B cell (primary cell): ENCODE measurements at regions not wholly inside any gene's neighbourhood (a gene's known extent, or its start where the extent isn't known, plus 50 kb on each side); places are given as distances from the start of the nearest gene placed in this dataset.

Experiments
- ATAC-seq: fragments of 200-7000 bp; cut with Tn5 transposase; one replicate; pipeline ENCODE4 v1.10.0; 2021; ENCODE audit warnings: low read depth, mild to moderate bottlenecking, moderate number of reproducible peaks, moderate library complexity
- CTCF ChIA-PET: fragments of 350-600 bp; sonication (Branson Sonifier 250); formaldehyde crosslinking; loops from one replicate; lab custom pipeline; 2021; ENCODE audit warnings: antibody characterized with exemption, inconsistent platforms; lab: Charles Lee
- POLR2A ChIA-PET: fragments of 350-600 bp; sonication (Branson Sonifier 250); formaldehyde crosslinking; loops from one replicate; lab custom pipeline; 2021; ENCODE audit warnings: antibody characterized with exemption; lab: Charles Lee
- DNase-seq: peaks from one replicate; pipeline ENCODE4 v3.0.0; 2013
- H2AFZ ChIP-seq: 2 replicates; pipeline ENCODE4 v1.6.1; 2012; ENCODE audit warnings: mild to moderate bottlenecking, low read depth, low read length; ENCODE audit not compliant: insufficient read depth, poor library complexity, severe bottlenecking
- H3K27ac ChIP-seq, 2 donors: 1 replicate in 1 of 2; 2 replicates in 1 of 2; pipeline ENCODE4 v1.5.1; 2012 to 2013; ENCODE audit warnings: low read length in 2 of 2, mild to moderate bottlenecking in 2 of 2, moderate library complexity in 1 of 2
- H3K27me3 ChIP-seq, 4 experiments: fragments of 200-600 bp in 1 of 4; sonication (generic) in 1 of 4; replicated peaks in 1 of 4; 1 replicate in 2 of 4; 2 replicates in 2 of 4; pipeline versions ENCODE4 v1.6.1 to v1.7.0; 2013 to 2016; ENCODE audit warnings: low read length in 3 of 4, mild to moderate bottlenecking in 2 of 4, mixed read lengths in 1 of 4, moderate library complexity in 1 of 4; ENCODE audit not compliant: insufficient read depth in 4 of 4, control insufficient read depth in 3 of 4; ENCODE audit errors: control extremely low read depth in 1 of 4
- H3K36me3 ChIP-seq, 2 experiments: replicated peaks in 1 of 2; 1 replicate in 1 of 2; 2 replicates in 1 of 2; pipeline versions ENCODE4 v1.6.1 to v1.7.1; 2013; ENCODE audit warnings: low read length in 1 of 2; ENCODE audit not compliant: insufficient read depth in 2 of 2, control insufficient read depth in 1 of 2; ENCODE audit errors: control extremely low read depth in 1 of 2, extremely low read depth in 1 of 2
- H3K4me1 ChIP-seq, 2 donors: fragments of 200-600 bp in 1 of 2; sonication (generic) in 1 of 2; 1 replicate in 1 of 2; 2 replicates in 1 of 2; pipeline versions ENCODE4 v1.5.1 to v1.6.1; 2013 to 2017; ENCODE audit warnings: low read length in 2 of 2; ENCODE audit not compliant: control insufficient read depth in 2 of 2, insufficient read depth in 2 of 2
- H3K4me2 ChIP-seq: replicated peaks from 2 replicates; pipeline ENCODE3; 2012; ENCODE audit warnings: mild to moderate bottlenecking, low read depth, low read length; ENCODE audit not compliant: poor library complexity, severe bottlenecking
- H3K4me3 ChIP-seq, 5 experiments: fragments of 200-600 bp in 1 of 5; sonication (generic) in 1 of 5; 1 replicate in 3 of 5; 2 replicates in 2 of 5; pipeline versions ENCODE4 v1.5.1 to v1.7.0; 2011 to 2016; ENCODE audit warnings: low read length in 4 of 5, mild to moderate bottlenecking in 4 of 5, low read depth in 2 of 5, control low read depth in 1 of 5, moderate library complexity in 1 of 5; ENCODE audit not compliant: insufficient read depth in 1 of 5; ENCODE audit errors: control extremely low read depth in 1 of 5, extremely low read depth in 1 of 5
- H3K79me2 ChIP-seq: fragments of 200-600 bp; sonication (generic); one replicate; pipeline ENCODE4 v1.6.0; 2016; ENCODE audit warnings: low read length; ENCODE audit not compliant: control insufficient read depth, insufficient read depth
- H3K9ac ChIP-seq: fragments of 200-600 bp; sonication (generic); 2 replicates; pipeline ENCODE4 v1.6.1; 2017; ENCODE audit warnings: mild to moderate bottlenecking, low read length, moderate library complexity
- H3K9me3 ChIP-seq, 3 donors: one replicate each; pipeline versions ENCODE4 v1.6.1 to v1.7.1; 2013; ENCODE audit warnings: low read length in 2 of 3; ENCODE audit not compliant: control insufficient read depth in 2 of 3, insufficient read depth in 1 of 3; ENCODE audit errors: control extremely low read depth in 1 of 3
- H4K20me1 ChIP-seq: 2 replicates; pipeline ENCODE4 v1.6.0; 2012; ENCODE audit warnings: mild to moderate bottlenecking, low read length; ENCODE audit not compliant: insufficient read depth, control insufficient read depth, poor library complexity, severe bottlenecking
- H3K27ac Mint-ChIP-seq: one replicate; pipeline ENCODE4 v1.8.0; 2021; ENCODE audit warnings: mixed read lengths
- H3K27me3 Mint-ChIP-seq: one replicate; pipeline ENCODE4 v1.8.0; 2021; ENCODE audit warnings: mixed read lengths
- H3K4me1 Mint-ChIP-seq: one replicate; pipeline ENCODE4 v1.8.0; 2021; ENCODE audit warnings: mixed read lengths
- H3K4me3 Mint-ChIP-seq: one replicate; pipeline ENCODE4 v1.8.0; 2021; ENCODE audit warnings: mixed read lengths
- H3K9me3 Mint-ChIP-seq: one replicate; pipeline ENCODE4 v1.8.0; 2022; ENCODE audit warnings: mixed read lengths; ENCODE audit not compliant: insufficient read depth
- CTCF ChIP-seq: fragments of 200-600 bp; IDR thresholded peaks from one replicate; pipeline ENCODE4 v1.8.0; 2022; ENCODE audit warnings: antibody characterized with exemption, mild to moderate bottlenecking
- EZH2 ChIP-seq: IDR thresholded peaks from 2 replicates; pipeline ENCODE4 v1.6.1; 2012; ENCODE audit warnings: borderline replicate concordance, low read depth, mild to moderate bottlenecking, moderate library complexity, low read length; ENCODE audit not compliant: insufficient read depth, poor library complexity, severe bottlenecking
- WGBS: methylation state at CpG from one replicate; pipeline ENCODE4 v1.1.5; 2013; ENCODE audit warnings: missing lambda C conversion rate; ENCODE audit not compliant: insufficient coverage; 5-methylcytosine and 5-hydroxymethylcytosine counted together
- intact Hi-C: fragments of 100-400 bp; cut with micrococcal nuclease; formaldehyde crosslinking; loops from one replicate; pipeline ENCODE4 v1.10.0; 2022

GRCh38 chr18:78901923-78902794, 77.5 kb upstream of the SALL3 start:
- no peak overlapping the region for H3K27ac Mint-ChIP-seq
- ChIA-PET POLR2A (no interaction called here), CTCF (no interaction called here)
- H3K36me3 ChIP-seq = no peaks in the 10 kb centered on the region
- H3K9me3 ChIP-seq = peaks cover 0 to 40% (median 0%) of the 10 kb centered on the region in 3 donors
- H3K9ac ChIP-seq = no peak overlapping the region
- WGBS = 78% methylated on average over 24 of the region's 24 CpGs
- H3K27ac ChIP-seq = no peak overlapping the region
- intact Hi-C loops = no loop called here
- H3K4me2 ChIP-seq = no peak overlapping the region
- no peak overlapping the region for H3K4me3 ChIP-seq
- peaks cover 5% of the 10 kb centered on the region for H3K9me3 Mint-ChIP-seq
- no peaks in the 10 kb centered on the region for H3K4me1 ChIP-seq
- H3K4me1 Mint-ChIP-seq = no peaks in the 10 kb centered on the region
- no peak for TF ChIP-seq EZH2
- no peak for TF ChIP-seq CTCF
- no peak overlapping the region for H3K4me3 Mint-ChIP-seq
- ATAC-seq = no peak
- H3K27me3 Mint-ChIP-seq = peaks cover 7% of the 10 kb centered on the region
- H4K20me1 ChIP-seq = no peaks in the 10 kb centered on the region
- no peak for DNase-seq
- no peak overlapping the region for H2AFZ ChIP-seq
- no peaks in the 10 kb centered on the region for H3K27me3 ChIP-seq
- no peaks in the 10 kb centered on the region for H3K79me2 ChIP-seq

- H2AFZ ChIP-seq = no peak overlapping the region
- no peak for TF ChIP-seq CTCF
- no peak for TF ChIP-seq EZH2
- no peak for DNase-seq
- no peak overlapping the region for H3K4me3 ChIP-seq
- no peak for ATAC-seq
- no peaks in the 10 kb centered on the region for H4K20me1 ChIP-seq
- WGBS = 86% methylated on average over 9 of the region's 11 CpGs
- no peak overlapping the region for H3K9ac ChIP-seq
- Mint-ChIP-seq H3K27me3 (peaks cover 7% of the 10 kb centered on the region), H3K9me3 (peaks cover 5% of the 10 kb centered on the region), H3K4me1 (no peaks in the 10 kb centered on the region), H3K4me3 (no peak overlapping the region), H3K27ac (no peak overlapping the region)
- intact Hi-C loops = no loop called here
- peaks cover 0 to 40% (median 0%) of the 10 kb centered on the region in 3 donors for H3K9me3 ChIP-seq
- no peak overlapping the region for H3K4me2 ChIP-seq
- no peaks in the 10 kb centered on the region for H3K27me3 ChIP-seq
- H3K27ac ChIP-seq = no peak overlapping the region
- ChIA-PET POLR2A (no interaction called here), CTCF (no interaction called here)
- no peaks in the 10 kb centered on the region for H3K4me1 ChIP-seq
- no peaks in the 10 kb centered on the region for H3K36me3 ChIP-seq
- no peaks in the 10 kb centered on the region for H3K79me2 ChIP-seq
Observed at GRCh38 chr18:78902795-78903435, 76.7 kb upstream of the SALL3 start.
